AG08395 (cell line): ENCODE measurements at regions not wholly inside any gene's neighbourhood (a gene's known extent, or its start where the extent isn't known, plus 50 kb on each side); places are given as distances from the start of the nearest gene placed in this dataset.
"Not testable (repeated sequence)": the region's sequence is repeated elsewhere in the genome, so short reads cannot be mapped to it uniquely, and the experiment has no call there.

ENCODE experiments used
- DNase-seq: peaks from one replicate; pipeline ENCODE4 v3.0.0; 2012; ENCODE audit warnings: mixed read lengths, low spot score

DNA sequence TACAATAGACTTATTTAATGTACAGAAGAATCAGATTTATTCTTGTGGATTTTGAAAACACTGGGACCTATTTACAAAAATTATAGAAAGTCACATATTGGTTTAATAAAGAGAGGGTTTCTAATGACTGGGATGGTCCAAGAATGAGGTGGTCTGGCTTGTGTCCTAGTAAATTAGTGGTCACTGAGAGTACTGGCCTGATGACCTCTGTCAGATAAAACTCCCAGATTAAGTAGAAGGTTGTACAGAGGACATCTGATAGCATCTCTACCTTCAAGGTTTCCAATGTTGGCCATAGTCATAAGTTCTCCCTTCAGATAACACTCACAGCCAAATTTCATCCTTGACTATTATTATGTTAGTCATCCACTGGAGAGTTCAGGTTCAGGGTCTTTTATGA lies 692.9 kb downstream of the MTRR start:
- no peak for DNase-seq

DNA sequence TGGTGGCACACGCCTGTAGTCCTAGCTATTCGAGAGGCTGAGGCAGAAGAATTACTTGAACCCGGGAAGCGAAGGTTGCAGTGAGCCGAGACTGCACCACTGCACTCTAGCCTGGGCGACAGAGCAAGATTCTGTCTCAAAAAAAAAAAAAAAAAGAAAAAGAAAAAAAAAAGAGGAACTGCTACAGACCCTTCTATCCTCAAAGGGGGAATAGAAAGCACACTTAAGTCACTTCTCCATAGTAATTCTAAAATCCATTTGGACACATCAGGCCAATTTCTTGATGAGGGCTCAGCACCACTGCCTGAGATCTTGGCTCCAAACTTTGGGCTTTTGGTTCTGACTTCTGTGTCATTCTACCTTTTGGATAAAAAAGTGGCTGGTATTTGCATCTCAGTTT lies 694.6 kb downstream of the MTRR start:
- not testable (repeated sequence) for DNase-seq

DNA sequence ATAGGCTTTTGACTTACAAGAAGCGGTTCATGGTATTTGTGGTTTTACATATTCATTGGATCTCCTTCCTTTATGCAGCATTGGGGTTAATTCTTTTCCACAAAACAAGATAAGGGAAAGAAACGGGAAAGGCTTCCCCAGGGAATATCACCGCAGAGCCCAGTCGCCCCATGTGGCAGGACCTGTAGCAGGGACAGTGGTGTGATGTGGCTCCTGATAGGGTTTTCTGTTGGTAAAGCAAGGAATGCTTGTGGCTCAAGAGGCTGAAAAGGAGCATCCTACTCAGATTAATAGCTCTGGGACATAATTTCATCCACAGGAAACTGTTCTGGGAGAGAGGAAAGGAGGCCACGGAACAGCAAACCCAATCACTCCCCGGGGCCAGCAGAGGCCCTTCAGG lies 699.9 kb downstream of the MTRR start:
- no peak for DNase-seq

DNA sequence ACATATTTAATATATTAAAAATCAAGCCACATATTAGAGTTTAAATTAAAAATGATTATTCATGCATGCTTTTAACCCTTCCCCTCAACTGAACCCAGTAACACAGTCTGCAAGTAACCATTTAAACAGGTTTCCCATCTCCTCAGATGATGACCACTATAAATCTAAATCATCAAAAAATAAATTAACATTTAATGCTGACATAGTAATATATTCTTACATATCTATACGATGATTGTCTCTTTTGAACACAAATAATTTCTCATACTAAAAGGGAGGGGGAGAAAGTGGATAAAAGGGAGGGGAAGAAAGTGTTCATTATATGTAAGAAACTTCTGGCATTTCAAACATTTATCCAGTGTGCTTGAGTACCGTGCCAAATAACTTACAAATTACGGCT lies 701.6 kb downstream of the MTRR start:
- DNase-seq = no peak

DNA sequence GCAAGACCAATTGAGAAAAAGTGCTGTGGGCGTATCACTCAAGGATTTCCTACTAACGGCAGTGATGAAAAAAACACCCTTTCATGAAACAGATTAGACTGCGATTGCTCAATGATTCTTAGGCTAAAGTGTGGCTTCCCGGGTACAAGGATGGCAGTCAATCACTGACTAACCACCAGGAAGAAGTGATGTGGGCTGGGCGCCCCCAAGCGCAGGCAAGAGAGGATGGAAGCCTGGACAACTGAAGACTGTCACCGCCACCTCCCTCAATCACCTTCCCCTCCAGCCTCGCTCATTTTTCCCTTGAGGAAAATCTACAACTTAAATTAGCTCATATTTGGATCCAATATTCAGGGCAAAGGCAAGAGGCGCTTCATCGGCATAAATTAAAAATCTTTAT lies 707.2 kb downstream of the MTRR start:
- DNase-seq = no peak

DNA sequence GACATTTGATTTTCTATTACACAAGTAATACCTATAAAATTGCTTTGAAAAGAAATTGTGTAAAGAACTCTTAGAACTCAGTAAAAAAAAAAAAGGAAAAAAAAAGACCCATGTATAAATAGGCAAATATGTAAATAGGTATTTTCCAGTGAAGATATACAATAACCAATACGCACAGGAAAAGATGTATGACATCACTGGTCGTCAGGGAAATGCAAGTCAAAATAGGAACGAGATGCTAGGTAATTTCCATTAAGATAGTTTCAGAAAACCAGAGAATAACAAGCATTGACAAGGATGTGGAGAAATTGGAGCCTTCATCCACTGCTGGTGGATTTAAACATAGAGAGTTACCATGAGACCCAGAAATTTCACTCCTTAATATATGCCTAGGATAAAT lies 708.8 kb downstream of the MTRR start:
- no peak for DNase-seq

DNA sequence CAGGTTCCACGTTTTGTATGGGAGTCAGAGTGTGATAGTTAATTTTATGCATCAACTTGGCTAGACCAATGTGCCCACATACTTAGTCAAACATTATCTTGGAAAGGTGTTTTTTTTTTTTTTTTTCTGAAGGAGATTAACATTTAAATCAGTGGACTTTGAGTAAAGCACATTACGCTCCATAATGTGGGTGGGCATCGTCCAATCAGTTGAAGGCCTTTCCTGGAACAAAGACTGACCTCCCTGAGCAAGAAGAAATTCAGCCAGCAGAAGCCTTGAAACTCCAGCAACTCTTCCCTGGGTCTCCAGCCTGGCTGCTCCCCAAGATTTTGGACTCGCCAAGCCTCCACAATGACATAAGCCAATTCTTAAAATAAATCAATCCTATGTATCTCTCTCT lies 711.4 kb downstream of the MTRR start:
- no peak for DNase-seq

DNA sequence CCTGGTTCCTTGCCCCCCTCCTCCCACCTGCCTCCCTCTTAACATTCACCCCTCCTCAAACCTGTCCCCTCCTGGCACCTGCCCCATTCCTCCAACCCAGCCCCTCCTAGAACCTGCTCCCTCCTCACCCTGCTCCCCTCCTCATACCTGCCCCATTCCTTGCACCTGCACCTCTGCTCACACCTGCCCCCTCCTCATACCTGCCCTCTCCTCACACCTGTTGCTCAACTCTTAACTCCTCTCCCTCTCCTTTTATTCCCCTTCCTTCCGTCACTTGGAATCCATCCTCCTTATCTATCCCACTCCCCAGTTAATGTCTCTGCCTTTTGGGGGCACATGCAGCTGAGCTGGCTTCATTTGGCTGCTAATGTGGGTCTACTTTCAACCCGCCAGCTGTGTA lies 712.1 kb downstream of the MTRR start:
- DNase-seq = no peak

DNA sequence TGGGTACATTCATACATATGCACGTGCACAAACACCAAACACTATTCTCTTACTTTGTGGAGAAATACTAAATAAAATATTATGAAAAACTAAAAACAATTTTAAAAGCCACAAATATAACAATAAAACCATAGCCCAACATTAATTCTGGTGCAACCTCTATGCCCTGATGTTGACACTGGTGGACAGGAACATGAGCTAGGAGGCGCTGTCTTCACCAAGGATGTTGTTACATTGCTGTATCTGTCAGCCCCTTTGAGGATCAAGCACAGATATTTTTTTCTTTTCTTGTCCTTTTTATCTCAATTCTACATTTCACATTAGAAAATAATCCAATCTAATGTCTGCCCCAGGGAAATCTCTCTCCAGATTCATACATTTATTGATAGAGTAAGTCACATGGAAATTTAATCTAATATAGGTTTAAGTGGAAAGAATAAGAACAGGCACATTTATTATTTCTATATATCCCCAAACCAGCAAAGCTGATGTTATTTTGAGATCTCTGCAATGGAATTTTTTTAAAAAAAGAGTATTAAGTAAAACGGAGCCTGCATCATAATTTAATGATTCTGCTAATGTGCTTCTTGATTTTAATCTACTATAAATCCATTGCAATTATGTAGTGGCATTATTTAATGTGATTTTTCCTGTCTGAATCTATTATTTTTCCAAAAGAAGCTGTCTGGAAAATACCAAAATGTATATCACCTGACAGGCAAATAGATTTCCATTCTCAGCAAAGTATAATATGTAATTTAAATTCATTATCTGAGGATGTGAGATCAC lies 716.5 kb downstream of the MTRR start:
- DNase-seq = no peak

DNA sequence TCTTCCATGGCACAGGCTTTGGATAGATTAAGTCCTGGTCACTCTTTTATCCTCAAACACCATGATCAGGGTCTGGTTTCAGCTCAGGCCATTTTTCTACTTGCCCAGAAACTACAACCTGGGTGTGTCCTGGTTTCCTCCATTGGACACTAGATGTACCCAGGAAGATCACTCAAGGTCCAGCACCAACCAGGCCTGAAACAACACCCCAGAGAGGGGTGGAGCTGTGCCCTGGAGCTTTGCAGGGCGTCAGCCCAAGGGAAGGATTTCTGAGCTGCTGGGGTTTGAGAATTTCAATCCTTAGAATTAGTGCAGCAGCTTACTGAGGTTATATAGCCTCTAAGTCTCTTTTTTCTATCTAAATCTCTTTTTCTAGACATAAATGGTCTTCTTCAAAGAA lies 722.0 kb downstream of the MTRR start:
- no peak for DNase-seq

DNA sequence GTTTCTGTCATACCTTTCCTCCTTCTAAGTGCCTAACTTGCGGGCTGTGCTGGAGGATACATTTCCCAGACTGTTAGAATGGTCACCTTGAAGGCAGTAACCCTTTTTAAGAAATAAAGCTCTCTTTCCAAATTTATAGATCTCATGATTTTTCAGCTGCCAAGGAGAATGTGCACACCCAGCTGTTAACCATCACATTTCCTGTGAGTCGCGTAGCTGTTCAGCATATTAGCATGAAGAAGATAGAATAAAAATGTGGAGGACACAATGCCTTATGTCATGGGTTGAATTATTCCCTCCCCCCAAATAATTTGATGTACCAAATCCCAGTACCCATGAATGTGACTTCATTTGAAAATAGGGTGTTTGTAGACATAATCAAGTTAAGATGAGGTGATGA lies 729.4 kb downstream of the MTRR start:
- no peak for DNase-seq

DNA sequence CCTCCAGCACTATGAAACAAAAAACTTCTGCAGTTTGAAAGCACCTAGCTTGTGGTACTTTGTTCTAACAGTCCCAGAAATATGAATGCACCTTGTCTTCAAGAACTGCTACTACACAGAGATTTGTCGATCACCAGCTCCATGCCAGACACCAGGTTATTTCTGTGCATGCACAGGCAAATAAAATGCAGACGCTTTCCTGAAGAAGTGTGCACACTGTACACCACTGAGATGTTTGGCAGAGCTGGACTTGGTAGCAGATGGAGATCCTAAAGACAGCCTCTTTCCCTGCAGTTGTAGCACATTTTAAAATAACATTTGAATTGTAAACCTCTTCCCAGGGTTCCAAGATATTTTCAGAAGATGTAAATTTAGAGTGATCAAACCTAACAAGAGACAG lies 730.0 kb downstream of the MTRR start:
- no peak for DNase-seq

DNA sequence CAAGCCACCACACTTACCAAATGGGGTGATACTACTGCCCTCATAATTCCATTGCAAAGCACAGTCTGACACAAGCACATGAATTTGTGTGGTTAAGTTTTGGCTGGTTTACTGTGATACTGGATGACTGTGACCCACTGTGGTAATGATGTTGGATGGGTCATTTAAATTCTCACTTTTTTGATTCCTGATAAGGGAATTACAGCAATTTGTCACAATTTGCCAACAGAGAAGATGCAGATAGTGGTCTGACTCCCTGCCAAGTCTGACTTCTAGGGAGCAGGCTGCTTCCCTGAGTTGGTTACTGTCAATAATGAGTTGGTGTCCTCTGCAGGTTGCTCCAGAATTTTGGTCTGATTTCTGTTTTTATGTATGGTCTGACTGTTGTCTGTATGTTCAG lies 731.9 kb downstream of the MTRR start:
- DNase-seq = no peak

DNA sequence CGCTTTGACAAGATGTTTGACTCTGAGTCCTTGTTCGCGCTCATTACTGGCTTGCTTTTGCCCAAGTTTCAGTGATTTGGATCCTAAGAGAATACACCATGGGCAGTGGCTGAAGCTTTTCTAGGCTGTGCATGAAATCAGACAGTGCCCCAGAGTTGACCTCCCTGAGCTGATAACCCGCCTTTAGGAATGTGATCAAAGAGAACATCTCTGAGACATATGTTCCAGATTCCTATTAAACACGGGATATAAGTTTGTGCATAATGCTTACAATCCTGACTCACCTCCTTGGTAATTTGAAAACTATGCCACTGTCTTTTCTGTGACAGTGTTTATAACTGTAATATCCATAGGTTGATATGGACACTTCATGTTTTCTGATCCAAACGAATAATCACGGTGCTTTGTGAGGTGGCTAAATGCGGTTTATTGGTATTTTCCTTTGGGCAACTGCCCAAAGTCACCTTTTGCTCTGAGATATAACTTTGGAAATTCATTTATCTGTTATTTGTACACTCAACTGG lies 732.9 kb downstream of the MTRR start:
- no peak for DNase-seq

DNA sequence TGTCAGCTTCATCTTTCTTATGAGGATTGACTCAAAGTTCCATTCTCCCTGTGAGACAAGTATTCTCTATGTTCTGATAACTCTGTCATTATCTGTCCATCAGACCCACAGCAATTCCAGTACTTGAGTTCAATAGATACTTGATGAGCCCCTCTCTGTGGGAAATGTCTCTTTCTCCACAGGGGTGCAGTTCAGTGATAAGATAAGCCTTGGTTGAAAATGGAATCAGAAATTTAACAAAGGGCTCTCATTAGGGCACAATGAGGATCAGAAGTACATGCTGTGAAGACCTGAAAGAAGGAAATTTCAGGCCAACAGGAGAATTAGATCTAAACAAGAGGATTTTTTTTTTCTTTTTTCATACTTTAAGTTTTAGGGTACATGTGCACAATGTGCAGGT lies 737.3 kb downstream of the MTRR start:
- no peak for DNase-seq

DNA sequence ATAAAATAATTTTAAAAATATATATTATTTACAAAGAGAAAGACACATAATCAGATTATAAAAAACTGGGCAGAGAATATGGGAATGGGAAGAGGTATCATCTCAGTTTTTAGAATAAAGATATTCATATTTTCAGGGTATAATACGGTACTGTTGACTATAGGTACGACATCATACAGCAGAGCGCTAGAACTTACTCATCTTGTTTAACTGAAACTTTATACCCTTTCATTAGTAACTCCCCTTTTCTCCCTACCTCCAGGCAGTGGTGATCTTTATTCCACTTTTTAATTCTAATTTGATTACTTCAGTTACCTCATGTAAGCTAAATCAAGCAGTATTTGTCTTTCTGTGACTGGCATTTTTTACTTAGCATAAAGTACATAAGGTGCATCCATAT lies 742.1 kb downstream of the MTRR start:
- no peak for DNase-seq

DNA sequence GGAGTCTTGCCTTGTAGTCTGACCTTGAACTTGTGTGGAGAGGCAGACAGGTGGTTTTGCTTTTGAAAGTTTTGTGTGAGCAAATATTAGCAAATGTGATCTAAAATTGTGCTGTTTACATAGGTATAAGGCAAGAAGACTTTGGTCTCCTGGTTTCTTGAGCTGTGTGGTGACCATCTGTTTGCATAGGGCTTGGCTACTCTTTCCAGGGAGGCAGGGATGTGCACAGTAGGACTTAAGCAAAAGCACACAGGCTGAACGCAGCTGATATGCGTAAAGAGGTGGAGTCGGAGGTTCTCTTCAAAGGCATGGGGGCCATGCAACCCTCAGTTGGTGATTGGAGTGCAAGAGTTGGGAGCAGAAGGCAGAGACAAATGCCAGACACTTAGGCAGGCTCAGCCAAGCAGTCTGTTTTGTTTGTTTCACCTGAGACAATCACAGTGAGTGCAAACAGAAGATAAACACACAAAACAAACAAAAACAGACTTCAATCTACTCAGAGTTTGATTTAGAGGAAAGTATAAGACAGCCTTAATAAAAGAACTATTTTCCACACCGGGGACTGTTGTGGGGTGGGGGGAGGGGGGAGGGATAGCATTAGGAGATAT lies 744.2 kb downstream of the MTRR start:
- DNase-seq = no peak

DNA sequence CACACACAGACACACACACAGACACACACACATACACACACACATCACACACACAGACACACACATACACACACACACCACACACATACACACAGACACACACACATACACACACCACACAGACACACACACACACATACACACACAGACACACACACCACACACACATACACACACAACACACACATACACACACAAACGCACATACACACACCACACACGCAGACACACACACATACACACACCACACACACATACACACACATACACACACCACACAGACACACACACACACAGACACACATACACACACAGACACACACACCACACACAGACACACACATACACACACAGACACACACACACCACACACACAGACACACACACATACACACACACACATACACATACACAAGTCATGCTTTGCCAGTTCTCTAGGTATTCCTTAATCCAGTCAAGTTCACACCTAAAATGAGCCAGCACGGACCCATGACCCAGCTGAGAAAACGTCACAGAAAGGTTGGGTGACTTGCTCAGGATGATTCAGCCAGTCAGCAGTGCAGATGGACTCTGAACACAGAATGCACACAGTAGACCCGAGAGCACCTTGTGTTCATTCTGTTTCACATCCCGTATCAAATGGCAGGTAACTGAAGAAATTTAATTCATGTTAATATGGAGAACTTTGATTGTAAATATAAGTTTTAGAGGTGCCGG lies 746.4 kb downstream of the MTRR start:
- DNase-seq = no peak

DNA sequence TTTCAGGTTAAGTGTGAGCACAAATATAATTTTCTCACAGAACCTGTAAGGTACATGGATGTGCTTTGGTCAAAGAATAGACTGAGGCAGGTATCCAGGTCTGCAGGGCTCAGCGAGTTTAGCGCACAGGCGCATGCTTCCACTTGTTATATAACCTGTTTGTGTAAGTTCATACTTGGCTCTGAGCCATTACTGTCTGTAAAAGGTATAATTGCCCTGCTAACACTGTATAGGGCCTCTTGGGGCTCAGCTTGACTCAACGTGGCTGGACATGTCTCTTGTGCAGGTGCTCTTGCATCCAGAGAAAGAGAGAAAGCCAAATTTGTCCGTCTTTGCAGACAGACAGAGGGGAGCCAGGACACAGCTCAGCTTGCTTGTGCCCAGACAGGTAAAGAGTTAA lies 759.6 kb downstream of the MTRR start:
- no peak for DNase-seq

DNA sequence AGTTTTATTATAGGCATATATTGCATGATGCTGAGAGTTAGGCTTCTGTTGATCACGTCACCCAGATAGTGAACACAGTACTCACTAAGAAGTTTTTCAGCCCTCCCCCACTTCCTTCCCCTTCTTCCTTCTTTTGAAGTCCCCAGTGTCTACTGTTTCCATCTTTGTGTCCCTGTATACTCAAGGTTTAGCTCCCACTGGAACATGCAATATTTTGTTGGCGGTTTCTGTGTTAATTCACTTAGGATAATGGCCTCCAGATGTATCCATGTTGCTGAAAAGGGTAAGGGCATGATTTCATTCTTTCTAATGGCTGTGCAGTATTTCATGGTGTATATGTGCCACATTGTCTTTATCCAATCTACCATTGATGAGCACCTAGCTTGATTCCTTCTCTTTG lies 764.3 kb downstream of the MTRR start:
- DNase-seq = no peak

DNA sequence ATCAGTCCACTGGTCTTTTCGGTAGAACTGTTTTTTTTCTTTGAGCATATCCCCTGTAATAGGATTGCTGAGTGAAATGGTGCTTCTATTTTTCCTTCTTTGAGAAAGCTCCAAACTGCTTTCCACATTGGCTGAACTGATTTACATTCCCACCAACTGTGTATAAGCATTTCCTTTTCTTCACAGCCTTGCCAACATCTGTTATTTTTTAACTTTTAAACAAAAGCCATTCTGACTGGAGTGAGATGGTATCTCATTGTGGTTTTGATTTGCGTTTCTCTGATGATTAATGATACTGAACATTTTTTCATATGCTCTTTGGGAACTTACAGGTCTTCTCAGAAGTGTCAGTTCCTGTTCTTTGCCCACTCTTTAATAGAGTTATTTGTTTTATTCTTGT lies 764.7 kb downstream of the MTRR start:
- DNase-seq = no peak

DNA sequence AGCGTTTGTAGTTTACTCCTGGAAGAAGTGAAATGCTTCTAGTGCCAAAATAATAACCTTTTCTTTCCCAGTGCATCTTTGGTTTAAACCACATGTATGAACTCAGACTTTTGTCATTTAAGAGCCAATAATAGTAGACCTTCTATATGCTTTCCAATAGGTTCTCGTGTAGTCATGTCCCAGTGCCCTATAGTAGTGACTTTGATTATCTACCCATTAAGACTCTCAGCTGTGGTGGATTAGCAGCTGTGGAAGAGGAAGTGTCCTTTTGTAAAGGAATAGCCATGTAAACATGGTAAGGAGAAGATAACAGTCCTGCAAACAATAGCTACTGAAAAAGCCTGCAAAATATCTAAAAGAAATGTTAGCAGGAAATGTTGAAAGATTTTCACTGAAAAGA lies 765.3 kb downstream of the MTRR start:
- no peak for DNase-seq

DNA sequence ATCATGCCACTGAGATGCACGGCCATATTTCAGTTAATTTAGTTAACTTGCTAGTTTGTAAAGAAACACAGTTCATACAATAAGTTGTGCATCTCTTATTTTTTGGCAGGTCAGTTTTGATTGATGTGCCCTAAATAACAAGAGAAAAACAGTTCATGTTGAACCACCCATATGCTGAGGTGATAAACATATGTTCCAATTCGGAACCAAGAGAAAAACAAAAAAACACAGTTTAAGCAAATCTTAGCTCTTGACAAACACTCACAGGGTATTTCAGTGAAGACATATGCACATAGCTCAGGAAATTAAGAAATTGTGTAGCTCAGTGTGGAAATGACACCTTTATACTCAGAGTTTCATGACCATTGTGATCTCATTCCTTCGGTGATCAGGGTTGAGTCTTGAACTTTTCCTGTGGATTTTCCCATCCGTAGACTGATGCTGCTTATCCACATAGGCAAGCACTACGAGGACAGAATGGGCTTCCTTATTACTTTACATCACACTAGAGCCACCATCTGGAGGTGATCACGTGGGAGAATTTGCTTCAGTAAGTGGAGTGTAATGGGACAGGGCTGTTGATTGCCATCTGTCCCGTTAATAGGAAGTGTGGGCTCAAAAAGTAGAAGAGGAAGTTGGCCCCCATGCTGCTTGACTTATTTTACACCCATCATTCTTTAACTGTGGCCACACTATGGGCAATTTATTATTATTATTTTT lies 773.0 kb downstream of the MTRR start:
- DNase-seq = no peak
